ENCODE measurements at regions not wholly inside any gene's neighbourhood (a gene's known extent, or its start where the extent isn't known, plus 50 kb on each side); places are given as distances from the start of the nearest gene placed in this dataset.

DNA sequence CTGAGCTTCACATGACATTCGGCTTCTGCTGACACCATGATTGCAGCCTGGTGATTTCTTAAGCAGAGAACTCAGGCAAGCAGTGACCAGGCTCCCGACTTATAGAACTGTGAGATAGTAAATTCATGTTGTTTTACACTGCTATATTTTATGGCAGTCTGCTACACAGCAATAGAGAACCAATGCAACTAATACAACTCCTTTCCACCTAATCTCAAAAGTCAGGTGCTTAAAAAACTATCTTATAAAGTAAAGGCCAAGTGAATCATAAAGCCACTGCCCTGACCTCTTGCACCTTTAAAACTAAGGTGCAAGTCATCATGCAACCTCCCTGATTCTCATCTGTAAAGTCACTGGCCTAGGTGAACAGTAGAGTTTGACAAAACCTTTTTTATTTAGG, 95.3 kb upstream of the GLS start:
- no peak for DNase-seq

DNA sequence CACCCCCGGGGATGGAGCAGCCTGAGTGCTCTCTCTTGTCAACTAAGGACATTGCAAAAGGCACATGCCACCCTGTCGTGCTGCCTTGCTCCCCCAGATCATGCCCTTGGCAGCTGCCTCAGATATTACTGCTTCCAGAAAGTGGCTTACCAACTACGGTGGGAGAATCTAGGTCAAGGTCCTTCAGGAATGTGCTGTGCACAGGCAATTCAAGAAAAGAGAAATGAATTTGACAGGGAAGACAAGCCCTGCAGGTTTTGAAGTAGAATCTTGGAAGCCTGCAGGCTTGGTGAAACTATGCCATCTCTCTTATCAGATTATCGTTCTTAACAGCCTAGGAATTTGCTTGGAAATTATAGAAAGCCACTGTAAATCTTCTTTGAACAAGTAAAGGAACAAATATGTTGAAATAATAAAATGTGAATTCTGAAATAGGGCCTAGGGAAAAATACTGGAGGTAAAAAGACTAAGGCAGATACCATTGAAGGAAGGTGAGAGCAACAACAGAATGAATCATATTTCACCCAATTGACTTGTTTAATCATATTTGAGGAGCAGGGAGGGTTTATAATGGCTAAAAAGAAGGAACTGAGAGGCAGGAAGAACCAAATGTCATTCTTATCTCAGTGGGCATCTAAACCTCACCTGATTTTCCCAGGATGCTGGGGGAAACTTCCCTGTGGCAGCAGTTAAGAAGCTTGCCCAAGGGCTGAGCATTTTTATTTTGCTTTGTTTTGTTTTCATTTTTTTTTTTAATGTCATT, 94.0 kb upstream of the GLS start:
- DNase-seq = no peak

DNA sequence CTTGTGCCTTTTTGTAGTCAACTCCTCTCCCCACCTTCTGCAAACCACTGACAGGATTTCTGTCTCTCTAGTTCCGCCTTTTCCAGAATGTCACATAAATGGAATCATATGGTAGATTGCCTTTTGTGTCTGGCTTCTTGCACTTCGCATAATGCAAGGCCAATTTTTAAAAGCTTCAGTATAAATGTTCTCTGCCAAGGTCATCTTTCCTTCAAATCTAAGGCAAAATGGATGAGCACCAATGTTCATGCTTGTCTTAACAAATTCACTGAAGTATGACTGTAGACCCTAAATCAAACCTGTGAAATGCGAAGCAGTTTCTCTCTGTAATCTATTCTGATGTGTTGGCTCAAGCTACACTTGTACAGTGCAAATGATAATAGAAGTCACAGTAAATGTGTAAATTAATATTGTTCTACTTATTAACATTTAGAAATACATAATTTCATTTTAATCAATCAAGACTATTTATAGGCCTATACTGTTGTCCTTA, 92.8 kb upstream of the GLS start:
- DNase-seq = no peak

DNA sequence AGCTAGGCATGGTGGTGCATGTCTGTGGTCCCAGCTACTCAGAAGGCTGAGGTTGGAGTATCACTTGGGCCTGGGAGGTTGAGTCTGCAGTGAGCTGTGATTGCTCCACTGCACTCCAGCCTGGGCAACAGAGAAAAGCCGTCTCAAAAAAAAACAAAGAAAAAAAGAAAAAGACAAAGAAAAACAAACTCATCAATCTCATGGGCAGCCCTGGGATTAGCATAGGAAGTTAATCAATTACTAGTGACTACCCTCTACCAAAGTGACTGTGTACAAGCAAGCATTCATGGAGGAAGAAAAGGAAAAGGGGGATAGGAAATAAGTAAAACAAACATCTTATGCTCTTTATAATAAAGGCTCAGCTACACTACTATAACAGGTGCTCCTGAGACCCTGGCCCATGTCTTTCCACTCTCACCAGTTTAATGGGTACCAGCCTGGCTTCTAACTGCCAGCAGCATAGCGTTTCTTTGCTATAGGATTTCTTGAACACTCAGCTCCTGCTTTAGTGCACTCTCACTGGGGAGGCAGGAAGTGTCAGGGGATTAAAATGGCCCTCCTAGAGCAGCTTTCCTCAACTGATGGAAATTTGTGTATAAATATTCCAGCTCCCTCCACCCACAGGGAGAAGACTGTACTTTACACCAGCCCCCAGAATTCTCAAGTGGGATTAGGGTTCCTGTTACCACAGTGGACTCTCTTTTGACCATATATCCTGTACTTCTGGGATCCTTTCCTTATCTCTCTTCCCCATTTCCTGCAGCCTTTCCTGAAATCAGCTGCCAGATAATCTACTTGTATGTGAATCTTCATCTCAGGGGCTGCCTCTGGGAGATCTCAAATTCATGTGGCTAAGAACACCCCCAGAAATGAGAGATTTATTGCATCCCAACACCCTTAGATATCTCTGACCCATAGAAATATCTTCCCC, 91.3 kb upstream of the GLS start:
- no peak for DNase-seq

DNA sequence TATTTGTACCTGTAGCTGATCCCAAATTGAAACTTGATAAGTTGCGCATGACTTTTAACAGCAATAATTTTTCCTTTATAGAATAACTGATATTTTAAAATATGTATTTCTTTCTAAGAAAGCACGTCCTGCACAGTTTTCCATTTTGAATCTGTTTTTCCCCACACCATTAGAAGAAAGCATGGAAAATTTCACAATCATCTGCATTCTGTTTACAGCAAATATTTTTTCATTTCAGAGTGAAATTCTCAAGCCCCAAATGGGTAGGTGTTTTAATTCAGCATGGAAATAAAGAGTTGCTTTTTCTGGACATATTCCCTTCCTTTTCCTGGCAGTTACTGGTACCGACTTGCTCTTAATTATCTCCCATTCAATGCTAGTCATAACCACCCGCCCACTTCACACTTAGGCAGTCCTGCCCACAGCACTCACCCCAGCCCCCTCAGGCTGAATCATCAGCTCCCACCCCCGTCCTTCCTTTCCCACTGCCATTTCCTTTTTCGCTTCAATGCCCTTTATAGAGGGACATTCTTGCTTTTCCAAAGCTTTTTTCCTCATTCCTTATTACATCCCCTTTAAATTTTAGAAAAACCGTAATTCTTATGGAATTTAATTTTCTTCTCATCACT, 89.2 kb upstream of the GLS start:
- DNase-seq = peak; percentile 54 to 67

DNA sequence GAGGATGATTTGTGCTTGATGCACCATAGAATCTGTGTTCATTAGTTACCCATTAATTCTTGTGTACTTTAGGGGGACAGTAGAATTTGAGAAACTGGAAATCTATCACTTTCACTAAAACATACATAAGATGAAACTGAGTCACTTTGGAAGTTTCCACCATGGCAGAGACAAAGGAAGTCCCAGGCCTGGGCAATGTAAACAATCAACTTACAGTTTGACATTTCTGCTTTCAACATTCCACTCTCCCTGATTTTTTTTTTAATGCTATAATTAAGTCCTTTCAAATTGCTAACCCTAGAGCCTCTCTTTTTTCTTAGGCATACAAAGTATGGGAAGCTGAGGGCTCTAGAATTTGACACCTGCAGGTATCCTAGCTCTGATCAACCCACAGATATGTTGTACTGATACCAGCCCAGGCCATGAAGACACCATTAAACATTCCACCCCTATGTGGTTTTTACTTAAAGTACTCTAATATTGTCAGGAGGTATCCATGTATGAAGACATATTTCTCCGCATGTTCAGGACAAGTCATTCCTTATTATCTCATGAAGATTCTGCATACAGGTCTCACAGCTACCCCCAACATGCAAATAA, 88.5 kb upstream of the GLS start:
- DNase-seq = no peak

DNA sequence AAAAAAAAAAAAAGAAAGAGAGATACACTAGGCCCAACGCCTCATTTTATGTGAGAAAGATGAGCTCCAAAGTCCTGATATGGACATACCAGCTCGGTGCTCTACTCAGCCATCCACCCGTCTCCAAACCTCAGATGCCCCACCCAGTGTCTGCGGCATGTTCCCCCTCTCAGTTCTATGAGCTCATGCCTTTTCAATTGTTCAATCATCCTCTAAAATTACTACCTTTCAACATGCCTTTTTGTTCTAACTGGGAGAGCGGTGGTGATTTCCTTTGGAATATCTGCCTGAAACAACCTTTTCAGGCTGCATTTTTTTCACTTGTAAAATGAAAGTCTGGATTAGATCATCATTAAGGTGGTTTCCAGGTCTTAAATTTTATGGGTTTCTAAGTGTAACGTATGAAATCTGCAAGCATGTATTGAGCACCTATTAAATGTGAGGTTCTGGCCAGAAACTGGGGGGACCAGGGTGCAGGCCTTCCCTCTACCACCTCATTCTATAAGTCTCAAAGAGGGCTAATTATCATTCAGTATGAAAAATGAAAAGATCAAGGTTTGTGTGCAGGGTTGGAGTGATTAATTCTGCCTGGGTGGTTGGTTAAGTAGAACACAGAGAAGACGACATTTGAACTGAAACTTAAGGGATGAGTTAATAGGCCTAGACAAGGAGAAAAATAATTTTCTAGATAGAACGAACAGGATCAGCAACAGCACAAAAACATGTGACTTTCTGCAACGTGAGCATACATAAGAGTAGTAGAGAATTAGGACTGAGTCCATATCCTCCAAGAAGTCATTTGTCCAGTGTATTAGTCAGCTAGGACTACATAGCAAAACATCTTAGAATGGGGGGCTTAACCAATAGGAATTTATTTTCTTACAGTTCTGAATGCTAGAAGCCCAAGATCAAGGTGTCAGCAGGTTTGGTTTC, 87.4 kb upstream of the GLS start:
- peak in 1 of 2 experiments; percentile 42 for DNase-seq

DNA sequence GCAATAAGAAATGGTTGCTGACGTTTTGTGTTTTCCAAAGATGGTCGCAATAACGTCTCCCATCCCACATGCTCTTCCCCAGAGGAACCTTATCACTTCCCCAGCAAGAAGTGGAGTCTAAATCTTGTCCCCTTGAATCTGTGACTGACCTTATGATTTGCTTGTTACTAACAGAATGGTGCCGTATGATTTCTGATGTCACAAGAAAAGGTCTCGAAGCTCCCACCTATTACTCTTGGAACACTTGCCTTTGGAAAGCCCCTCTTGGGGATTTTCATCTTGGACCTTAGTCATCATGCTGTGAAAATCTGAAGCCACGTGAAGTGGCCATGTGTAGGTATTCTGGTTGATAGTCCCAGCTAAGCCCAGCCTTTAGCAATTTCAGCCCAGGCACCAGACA, 86.2 kb upstream of the GLS start:
- DNase-seq = no peak

DNA sequence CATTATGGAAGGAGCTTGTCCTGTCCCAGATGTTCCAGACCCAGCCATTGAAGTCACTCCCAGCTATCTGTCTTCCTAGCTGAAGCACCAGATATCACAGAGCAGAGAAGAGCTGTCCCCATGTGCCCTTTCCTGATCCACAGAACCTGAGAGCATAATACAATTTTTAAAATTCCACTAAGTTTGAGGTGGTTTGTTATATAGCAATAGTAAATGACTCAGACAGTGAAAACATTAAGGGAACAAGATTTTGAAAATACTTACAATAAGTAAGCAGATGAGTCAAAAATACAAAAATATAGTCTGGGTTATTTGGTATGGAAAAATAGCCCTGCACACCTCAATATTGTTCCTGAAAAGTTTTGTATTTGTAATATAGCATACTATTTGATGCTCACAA, 85.8 kb upstream of the GLS start:
- DNase-seq = no peak

DNA sequence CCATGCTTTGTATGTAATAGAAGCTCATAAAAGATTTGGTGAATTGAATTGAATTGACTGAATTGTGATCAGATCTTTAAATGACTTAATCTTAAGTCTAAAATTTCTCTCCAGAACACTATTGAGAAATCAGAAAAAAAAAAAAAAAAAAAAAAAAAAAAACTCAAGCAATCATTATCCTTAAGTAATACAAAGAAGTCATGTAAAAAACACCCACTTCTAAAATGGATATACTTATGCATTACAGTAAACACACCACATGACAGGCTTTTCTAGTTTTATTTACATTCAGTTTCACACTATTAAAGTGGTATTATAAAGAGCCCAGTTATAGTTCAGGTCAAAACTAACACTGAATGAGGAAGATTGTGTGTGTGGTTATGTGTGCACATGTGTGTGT, 84.9 kb upstream of the GLS start:
- DNase-seq = no peak

DNA sequence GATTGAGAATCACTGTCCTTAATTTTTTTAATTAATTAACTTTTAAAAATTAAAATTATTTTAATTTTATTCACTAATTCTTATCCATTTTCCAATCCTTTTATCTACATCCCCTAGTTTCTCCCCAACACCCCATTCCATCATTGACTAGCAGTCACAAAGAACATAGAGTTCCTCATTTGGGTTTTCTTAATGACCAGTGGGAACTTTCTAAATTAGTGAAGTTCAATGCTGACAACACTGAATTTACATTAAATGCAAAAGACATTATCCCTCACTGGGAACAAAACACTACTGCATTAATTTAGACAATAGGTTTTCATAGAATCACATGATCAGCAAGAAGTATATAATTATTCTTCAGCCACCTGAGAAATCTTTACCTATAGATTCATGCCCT, 80.6 kb upstream of the GLS start:
- DNase-seq = no peak

DNA sequence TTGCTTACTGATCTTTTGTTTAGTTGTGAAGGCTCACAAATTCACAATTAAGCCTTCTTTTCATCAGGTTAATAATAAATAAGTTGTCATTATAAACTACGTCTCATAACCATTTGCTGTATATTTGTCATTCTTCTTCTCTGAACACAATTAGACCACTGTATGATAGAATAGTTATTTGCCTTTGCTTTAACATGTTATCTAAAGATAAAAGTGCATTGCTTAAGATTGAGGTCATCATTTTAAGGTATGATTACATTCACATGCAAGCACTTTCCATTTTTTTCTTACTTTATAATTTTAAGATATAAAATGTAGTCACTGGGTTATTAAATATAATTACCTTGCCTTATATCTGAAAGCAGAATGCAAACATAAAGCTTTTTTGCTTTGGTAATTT, 80.1 kb upstream of the GLS start:
- no peak for DNase-seq

DNA sequence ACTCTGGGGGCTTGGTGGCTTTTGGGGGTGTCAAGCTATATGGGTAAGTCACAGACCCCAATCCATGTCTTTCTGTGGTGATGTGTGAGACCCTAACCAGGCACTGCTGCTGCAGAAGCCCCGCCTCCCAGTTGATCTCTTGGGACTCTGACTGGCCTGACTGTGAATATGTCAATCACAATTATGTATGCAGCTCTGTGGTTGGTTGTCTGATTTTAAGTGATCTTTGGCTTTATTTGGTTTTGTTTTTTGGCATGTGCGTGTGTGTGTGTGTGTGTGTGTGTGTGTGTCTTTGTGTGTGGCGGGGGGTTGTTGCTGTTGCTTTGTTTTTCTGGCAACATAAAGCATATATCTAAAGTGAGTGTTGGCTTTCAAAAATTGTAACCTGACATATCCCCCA, 78.5 kb upstream of the GLS start:
- DNase-seq = no peak

DNA sequence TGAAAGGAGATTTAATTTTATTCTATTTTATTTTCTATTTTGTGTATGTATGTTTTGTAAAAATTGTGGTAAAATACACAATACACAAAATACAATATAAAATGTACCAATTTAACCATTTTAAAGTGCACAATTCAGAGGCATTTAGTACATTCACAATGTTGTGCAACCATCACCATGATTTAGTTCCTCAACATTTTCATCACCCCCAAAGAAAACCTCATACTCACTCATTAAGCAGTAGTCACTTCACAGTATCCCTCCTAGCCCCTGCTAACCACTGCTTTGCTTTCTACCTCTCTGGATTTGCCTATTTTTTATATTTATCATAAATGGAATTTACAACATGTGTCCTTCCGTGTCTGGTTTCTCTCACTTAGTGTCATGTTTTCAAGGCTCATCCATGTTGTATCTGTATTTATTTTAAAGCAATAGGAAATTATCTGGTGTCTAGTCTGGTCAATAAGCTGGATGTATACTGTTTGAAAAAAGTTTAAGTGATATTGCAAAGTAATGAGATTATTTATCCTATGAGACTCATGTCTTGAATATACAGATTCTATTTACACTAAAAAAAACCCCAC, 77.9 kb upstream of the GLS start:
- no peak for DNase-seq

DNA sequence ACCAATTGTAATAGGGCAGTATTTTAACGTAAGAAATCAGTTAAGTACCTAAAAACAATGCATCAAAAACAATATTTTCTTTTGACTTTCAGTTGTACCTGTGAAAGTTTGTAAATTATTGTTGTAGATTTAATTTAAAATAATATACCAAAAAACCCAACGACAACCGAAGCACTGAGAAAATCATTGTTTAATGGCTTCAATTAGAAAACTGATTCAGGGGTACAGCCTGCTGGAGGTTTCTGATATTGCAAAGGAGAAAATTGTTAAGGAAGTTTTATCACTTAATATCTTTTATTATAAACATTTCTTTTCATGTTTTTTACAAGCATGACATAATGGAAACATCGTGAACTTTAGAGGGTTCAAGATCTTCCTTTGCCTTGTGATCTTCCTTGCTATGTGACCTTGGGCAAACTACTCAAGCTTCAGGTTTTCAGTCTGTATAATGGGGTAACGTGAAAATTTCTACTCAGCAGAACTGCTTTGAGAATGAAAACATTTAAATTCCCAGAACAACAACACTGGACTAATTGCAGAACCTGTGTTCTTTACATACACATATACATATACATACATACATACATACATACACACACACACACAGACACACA, 76.3 kb upstream of the GLS start:
- DNase-seq = no peak

DNA sequence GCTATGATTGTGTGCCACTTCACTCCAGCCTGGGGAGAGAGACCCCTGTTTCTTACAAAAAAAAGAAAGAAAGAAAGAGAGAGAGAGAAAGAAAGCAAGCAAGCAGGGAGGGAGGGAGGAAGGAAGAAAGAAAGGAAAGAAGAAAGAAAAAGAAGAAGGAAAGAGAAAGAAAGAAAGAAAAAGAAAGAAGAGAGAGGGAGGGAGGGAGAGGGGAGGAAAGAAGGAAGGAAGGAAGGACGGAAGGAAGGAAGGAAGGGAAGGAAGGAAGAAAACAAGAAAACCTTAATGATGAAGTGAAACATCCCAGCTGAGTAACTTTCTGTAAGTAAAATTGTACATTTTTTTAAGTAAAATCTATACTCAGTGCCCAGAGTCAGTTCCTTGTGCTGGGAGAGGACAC, 75.5 kb upstream of the GLS start:
- DNase-seq = no peak

DNA sequence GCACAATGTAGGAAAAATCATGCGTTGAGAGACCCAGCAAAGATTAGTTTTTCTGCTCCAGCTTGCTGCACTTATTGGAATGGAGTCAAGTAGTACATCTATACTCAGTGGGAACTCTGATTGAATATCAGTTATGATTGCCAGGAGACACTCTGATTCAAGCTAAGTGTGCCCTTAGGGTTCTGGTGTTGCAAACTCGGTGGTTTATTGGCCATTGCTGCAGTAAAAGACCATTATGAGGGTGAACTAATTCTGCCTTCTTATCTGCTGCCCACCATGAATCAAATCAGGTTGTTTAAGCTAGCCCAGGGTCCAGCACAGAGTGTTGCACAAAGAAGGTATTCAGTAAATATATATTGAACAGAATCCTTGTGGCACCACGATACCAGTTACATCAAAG, 74.8 kb upstream of the GLS start:
- DNase-seq = no peak

DNA sequence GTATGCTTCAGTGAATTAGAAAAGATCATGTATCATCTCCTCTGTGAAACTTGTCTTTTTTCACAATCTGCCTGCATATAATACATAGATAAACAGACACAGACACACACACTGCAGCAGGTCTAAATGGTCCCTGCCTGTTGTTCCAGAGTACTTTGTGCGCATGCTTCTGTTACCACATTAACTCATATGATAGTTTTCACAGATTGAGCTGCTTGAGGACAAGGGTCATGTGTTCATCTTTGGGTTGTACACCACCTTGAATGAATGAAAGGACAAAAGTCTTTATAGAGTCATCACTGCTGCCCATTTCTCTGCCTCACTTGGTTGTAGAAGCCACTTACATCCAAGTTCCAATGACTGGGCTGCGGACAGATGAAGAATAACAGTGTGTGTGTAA, 72.7 kb upstream of the GLS start:
- no peak for DNase-seq

DNA sequence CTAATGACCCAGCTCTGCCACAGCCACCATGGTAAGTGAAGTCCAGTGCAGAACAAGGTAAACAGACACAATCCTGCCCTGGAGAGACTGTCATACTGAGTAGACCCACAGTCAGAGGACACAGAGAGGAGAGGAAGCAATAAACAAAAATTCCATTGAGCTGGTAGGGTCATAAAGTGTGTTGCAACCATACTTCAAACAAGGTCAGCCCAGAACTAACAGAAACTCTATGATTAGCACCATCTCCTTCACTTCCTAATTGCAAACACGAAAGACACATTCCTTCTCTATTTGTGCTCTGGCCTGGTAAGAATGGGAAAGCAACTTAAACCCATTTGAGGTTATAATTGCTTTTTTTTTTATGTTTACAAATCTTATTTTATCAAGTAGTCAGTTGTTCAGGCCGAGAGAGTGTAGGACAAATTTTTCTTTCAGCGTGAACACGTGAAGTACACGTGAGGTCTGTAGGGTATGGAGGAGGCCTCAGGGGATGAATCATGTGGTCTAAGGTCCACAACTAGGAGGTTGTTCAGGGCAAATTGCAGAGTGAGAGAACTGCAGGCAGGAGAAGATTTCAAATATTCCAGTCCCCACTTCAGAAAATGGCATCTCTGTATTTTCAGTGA, 71.4 kb upstream of the GLS start:
- no peak for DNase-seq

DNA sequence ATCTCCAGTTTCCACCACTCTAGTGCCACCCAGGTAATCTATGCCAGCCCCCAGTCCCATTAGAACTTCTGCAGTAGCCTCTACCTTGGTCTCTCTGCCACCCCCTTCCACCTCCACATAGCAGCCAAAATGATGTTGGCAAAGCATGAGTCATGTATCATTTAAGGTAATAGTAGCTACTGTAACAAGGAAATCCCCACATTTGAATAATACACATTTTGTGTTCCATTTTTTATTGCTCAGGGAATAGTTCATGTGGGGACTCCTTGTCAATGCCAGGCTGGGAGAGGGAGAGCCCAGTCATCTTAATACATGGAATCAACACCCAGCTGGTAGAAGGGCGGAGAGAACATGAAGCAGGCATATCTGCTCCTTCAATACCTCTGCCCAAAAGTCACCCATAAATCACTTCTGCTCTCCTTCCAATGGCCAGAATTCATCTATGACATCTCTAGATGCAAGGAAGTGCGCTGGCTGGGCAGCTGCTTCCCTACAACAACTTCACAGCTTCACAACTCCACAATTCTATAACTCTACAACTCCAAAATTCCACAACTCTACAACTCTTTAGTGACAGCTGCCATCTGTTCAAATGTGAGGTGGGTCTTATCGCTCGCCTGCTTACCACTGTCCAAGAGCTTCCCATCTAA, 70.6 kb upstream of the GLS start:
- no peak for DNase-seq

All from activated T-cell treated with anti-CD3 and anti-CD28 coated beads, Interleukin-2, amount 50 U/mL, for 48 hours (primary cell).